Epidermal melanocyte (primary cell): ENCODE measurements at regions not wholly inside any gene's neighbourhood (a gene's known extent, or its start where the extent isn't known, plus 50 kb on each side); places are given as distances from the start of the nearest gene placed in this dataset.

Experiments used
- DNase-seq: peaks from one replicate; pipeline ENCODE4 v3.0.0; 2011; ENCODE audit warnings: low spot score; ENCODE audit not compliant: insufficient read length

- DNase-seq, result no peak
Measured at GRCh38 chr3:132236701-132237651, 80.2 kb upstream of the ACP3 start.

DNA sequence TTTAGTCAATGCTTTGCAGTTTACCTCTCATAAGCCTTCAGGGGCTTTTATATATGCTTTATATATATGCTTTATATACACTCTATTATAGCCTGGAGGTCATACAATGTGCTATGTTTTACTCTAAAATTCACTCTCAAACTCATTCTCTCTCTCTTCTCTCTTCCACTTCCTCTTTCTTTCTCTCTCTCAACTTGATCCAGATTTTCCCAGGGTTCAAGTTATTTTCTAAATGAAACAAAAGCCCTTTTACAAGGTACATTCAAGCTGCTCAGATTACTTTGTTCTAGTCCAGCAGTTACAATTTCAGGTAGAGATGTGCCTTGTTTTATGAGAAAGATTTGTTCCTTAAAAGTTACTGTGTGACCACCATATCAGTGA is 79.6 kb upstream of the ACP3 start:
- DNase-seq, result no peak

DNA sequence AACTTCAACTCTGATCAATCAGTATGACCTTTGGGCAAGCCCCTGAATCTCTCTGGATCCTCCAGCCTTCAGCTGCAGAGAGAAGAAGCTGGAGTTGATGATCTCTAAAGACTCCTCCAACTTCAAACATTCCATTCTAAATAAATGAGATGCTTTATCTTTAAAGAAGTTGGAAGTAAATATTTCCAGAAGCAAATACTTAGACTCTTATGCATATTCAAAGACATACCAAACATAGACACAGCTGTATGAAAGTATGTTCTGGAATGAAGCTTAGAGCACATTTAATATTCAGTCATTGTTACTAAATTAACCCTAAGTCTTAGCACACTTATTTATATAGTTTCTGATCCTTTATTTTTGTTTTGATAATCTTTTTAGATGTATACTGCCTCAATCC is 77.6 kb upstream of the ACP3 start:
- no peak for DNase-seq

DNA sequence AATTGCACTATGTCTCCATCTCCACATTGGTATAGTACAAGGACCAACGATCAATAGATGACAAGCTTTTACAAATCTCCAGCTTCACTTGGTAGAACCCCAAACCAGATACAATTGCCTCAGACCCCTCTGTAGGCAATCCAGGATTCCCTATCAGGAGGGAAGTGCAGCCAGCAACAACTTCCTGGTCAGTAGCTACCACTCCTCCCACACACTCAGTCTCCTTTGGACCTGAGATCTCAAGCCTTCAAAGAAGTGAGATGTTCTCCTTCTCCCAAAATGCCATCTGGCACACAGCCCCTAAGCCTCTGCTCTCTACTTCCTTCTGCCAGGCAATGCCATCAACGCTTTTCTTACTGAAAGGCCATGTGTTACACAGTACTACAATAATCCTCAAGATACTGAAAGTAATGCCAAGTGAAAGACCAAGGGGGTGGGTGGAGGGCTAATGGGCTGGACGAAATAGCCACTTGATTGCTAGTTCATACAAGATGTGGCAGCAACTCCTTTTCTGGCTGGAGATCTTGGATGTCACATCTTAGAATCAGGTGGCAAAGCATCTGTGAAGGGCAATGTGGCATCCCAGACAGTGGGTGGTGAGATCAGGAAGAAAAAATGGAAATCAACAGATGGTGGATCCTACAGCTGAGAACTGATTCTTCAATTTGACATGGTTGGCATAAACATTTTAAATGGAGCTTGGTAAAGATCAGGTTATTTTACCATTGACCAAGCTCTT is 75.3 kb upstream of the ACP3 start:
- no peak for DNase-seq

- no peak for DNase-seq
Measured at GRCh38 chr3:132242790-132243189, 74.4 kb upstream of the ACP3 start.

- DNase-seq, result no peak
Measured at GRCh38 chr3:132245552-132246142, 71.6 kb upstream of the ACP3 start.

DNA sequence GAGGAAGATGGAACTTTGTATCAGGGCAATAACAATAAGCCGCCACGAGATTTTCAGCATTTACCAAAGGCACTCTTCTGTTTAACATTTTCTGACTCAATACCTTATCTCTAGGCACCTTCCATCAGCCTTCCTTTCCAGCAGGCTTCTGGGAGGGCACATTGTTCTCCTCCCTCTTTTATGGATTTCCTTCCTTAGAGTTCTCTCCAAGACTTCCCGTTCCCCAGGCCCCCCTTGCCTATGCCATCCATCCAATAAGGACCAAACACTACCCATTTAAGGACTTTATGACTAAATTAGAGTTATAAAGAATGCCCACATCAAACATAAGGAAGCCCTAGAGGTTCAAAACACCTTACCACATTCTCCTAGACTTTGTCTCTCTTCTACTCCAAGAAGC is 71.0 kb upstream of the ACP3 start:
- DNase-seq, result no peak

DNA sequence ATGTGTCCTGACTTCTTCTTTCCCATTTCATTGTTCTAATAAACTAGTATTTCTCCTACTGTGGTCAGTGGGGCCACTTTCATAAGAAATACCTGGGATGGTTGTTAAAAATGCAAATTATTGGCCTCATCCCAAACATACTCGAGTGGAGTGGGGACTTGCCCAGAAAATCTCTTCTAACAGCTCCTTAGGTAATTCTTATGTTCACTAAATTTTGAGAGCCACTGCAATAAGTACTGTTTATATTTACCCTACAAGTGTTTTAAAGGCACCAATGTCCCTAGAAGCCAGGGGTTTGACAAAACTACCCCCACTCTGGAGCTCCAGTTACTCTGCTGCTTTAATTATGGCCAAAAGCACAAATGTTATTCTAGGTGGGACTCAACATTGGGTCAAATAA is 70.0 kb upstream of the ACP3 start:
- no peak for DNase-seq

DNA sequence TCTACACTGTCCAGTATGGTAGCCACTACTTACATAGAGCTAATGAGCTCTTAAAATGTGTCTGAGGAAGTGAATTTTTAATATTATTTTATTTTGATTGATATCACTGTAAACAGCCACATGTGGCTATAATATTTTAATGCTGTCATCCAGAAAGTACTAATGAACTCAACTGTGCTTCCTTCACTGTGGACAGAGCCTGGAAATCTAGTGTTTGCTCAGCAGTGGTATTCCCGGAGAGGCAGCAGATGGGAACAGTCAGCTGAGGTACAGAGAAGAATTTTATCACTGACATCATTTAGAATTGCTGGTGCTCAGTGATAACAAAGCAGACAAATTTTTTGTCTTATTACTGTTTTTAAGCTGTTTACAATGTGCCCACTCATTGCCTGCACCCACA is 68.7 kb upstream of the ACP3 start:
- DNase-seq, result no peak

DNA sequence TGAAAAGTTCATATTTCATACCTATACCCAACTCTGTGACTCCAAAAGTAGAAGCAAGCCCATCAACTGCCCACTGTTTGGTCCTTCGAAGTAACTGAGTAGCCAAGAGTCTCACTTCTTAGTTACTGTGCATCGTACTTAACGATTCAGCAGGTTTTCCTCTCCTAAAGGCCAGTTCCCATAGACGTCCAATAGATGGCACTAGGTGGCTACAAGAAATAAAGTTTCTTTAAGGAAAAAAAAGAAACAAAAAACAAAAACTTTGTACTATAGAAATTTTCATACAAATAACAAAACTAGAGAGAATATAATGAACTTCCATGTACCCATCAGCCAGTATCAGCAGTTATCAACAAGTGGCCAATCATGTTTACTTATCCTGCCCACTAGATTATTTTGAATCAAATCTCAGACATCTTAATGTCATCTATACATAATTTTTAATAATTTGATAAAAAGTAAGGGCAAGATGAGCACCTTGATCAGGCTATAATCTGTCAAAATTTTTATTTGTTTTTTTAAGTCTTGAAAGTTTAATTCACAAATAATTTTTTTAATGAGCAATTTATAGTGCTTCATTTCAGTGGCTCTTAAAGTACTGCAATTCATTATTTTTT is 63.8 kb upstream of the ACP3 start:
- peak; percentile 40 for DNase-seq

DNA sequence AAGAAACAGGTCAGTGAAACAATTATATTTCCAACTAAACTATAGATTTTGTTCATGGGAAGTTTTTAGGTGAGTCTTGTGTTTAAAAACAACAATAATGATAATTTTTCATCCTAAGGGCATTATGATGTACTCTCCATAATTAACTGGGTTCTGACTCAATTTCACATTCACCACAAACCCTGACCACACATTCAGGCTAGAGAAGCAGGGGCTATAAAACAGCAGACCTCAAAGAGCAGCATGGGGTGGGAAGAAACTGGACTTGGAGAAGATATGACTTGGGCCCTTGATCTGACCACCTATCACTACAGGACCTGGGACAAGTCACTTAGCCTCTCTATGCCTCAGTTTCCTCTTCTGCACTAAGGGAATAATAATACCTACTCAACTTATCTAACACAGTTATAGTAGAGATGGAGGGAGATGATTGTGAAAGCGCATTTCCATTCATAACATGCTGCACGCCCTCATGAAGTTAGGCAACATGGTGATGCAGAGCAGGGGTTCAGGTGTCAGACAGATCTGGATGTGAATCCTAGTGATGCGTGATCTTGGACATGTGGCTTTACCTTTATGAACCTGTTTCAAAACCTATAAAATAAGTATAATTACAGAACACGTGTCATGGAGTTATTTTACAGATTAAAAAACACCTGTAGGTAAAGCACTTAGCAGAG is 63.0 kb upstream of the ACP3 start:
- no peak for DNase-seq

GRCh38 chr3:132255041-132255745 is 62.0 kb upstream of the ACP3 start:
- DNase-seq, result no peak

- DNase-seq, result no peak
Measured at GRCh38 chr3:132256989-132257388, 60.2 kb upstream of the ACP3 start.

- no peak for DNase-seq
Measured at GRCh38 chr3:132261506-132261905, 55.7 kb upstream of the ACP3 start.

DNA sequence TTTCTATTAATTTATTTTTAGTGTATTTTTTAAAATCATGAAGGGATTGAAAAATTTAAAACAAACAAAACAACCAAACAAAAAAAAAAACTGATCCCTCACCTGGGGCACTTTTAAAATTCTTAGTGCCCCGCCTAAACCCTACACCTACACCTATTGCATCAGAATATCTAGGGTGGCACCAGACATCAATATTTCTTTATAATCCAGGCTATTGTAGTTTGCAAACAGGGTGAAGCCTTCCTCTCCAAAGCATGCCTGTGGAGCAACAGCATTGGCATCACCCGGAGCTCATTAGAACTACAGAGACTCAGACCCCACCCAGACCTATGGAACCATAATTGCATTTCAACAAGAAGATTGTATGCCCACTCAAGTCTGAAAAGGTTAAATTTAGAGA is 54.9 kb upstream of the ACP3 start:
- DNase-seq, result no peak

DNA sequence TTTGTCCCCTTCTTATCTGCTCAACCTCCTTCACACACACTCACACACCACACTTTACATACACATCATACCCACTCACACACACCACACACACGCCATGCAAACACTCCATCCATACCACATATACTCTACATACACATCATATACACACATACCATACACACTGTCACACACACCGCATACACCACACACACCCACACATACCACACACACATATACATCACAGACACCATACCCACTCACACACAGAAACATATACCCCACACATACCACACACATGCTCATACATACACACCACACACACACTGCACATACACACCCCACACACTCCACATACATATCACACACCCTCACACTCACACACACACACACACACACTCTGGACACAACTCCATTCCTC is 54.3 kb upstream of the ACP3 start:
- DNase-seq, result no peak

GRCh38 chr3:132265028-132265427 is 52.2 kb upstream of the ACP3 start:
- DNase-seq, result no peak

DNA sequence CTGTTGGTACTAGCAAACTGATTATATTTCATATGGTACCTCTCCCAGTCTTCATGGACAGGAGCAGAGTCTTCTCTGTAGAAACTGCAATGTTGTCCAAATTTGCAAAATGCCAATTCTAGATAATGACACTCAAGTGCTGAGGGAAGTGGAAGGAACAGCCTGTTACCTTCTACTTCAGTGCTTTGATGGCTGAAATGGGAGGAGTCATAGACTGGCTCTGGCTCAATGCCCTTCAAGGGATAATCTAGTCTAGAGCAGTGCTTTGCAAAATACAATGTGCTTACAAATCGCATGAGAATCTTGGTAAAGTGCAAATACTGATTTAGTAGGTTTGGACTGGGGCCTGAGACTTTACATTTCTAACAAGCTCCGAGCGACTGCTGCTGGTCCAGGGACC is 51.7 kb upstream of the ACP3 start:
- DNase-seq, result no peak

GRCh38 chr3:132267391-132267993 is 49.7 kb upstream of the ACP3 start:
- no peak for DNase-seq
